Activated gamma-delta T cell treated with anti-CD3 and anti-CD28 coated beads, Interleukin-2, amount 50 U/mL, for 16 hours (primary cell): ENCODE measurements at regions not wholly inside any gene's neighbourhood (a gene's known extent, or its start where the extent isn't known, plus 50 kb on each side); places are given as distances from the start of the nearest gene placed in this dataset.

Experiments used
- DNase-seq: peaks from one replicate; pipeline ENCODE4 v3.0.0-alpha.2; 2020; ENCODE audit warnings: low read depth

DNA sequence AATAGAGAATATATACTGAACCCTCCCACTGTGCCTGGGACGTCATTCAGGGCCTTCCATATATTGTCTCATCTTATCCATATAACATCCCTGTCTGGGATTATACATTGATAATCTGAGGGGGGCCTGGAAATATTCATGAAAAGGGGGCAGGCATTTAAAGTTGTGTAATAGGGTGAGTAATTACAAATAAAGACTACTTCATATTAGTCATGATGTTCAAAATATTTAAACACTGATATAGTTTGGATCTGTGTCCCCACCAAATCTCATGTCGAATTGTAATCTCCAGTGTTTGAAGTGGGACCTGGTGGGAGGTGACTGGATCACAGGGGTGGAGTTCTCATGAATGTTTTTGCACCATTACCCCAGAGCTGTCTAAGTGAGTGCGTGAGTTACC, 97.8 kb downstream of the AQP9 start:
- DNase-seq: no peak

DNA sequence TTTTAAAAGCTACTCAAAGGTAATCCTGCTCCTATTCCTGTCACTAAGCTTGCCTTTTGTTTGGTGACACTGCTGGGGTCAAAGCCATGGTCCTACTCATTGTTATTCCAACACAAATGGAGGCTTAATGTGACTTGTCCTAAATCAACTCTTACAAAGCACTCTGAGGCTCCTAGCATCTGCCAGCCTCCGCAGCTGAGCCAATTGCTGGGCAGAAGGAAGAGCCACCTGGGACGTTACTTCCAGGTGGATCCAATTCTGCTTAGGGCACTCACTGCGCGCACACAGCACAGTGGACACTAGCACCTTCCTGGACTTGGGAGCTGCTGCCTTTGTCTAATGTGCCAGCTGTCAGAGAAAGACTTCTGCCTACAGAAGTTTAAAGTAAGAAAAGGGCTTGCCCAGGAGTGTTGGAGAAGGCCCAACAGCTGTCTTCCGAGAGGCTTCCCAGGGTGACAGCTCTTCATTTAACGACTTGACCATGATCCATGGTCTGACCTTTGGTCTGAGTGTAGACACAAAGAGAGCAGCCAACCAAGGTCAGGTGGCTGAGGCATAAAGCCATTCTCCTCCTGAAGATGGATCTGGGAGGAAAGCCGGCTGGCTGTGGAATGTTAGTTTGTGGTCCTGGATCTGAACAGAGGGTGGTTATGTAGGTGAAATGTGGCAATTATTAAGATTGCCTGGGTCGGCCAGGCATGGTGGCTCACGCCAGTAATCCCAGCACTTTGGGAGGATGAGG, 102.2 kb downstream of the AQP9 start:
- DNase-seq: no peak

DNA sequence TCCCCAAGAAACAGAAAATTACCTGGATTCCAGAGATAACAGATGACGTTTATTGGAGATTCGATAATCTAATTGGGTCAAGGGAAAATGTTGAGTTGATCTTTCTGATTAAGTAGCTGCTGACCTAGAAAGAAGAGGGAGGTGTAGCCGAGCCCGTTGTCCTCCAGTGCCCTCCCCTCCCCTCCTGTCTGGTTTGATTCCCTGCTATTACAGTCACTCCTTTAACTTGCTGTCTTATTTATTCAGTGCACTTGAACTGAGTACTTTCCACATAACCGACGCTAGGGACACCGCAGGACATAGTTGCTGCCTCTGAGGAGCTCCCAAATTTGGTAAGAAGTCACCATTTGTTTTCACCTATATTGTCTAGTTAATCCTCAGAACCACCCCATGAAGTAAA, 103.7 kb downstream of the AQP9 start:
- DNase-seq: no peak

DNA sequence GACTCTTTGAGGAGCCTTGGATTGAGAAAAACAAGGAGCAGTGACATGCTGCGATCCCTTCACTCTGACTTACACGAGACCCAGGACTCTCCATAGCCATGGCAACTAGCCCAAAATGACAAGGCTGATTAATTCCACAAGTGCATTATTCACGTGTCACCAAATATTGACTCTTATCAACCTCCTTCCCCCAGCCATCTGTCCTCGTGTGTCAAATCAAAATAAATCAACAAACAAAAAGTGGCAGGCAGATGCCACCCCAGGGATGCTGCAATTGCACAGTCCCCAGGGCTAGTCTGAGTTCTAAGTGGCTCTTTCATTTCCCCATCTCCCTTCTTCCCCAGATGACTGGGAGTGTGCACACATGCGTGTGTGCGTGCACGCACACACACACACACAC, 104.9 kb downstream of the AQP9 start:
- DNase-seq: no peak

DNA sequence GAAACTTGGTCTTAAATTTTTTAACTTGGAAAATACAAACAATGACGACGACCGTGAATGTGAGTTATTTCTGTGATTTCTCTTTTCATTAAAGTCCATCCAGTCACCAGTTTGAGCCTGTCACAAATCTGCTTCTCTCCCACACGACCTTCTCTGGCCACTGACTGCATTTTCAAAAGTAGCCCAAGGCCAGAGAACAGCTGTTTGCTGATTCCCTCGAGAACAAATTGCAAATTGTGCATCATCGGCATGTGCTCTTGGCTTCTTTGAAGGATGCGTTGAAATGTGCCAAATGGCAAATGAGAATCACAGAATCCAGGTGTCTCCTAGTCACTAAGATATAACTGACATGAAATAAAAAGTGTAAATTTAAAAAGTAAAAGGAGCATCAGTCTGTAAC, 106.4 kb downstream of the AQP9 start:
- no peak for DNase-seq

DNA sequence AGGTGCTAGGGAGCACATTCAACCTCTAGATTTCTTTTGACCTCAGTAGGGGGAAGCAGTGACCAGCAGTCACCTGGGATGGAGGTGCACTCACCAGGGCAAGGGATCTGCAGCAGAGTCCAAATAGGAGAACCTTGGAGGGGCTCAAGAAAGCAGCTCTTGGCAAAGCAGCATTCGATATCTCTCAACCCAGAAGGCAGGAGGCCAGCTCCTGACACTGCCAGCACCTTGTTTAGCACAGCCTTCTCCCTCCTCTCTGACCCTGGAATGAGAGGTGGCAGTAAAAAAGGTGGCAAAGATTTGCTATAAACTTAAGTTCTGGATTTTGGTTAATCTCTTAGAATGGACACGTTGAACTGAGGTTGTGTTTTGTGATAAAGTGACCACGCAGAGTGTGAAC, 107.9 kb downstream of the AQP9 start:
- no peak for DNase-seq

DNA sequence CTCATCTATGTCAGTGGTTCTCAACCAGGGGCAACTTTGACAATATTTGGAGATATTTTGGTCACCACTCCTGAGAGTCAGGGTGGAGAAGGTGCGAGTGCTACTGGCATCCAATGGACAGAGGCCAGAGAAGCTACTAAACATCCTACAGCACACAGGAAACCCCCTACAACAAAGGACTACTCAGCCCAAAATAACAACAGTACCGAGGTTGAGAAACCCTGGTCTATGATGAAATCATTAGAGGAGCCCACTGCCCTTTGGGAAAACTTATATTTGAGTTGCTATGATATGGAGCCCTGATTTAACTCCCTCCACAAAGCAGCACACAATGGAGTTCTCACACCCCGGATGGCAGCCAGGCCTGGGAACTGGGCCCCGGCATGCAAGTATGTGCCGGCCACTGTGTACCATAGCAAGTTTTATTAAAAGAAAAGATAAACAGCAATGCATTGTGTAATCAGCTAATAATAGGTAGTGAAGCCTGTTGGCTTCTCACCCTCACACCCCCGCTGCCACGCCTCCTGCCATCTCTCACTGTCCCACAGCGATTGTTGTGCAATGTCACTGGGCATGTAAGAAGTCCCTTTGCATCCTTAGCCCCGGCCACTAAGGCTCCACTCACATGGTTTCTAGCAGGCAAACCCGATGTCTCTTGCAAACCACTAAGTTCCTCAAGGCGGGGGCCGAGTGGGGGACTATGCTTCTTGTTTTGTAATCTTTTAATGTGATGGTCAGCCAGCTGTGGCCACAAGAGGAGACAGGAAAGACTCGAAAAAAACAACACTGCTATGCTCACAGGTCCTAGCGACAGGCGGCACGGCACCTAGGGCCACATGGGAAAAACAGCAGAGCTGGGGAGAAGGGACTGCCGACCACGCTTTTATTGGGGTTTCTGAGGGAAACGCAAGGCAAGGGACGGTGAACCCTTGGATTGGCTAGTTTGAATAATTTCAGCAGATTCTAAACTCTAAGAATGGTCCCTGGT, 110.0 kb downstream of the AQP9 start:
- no peak for DNase-seq

DNA sequence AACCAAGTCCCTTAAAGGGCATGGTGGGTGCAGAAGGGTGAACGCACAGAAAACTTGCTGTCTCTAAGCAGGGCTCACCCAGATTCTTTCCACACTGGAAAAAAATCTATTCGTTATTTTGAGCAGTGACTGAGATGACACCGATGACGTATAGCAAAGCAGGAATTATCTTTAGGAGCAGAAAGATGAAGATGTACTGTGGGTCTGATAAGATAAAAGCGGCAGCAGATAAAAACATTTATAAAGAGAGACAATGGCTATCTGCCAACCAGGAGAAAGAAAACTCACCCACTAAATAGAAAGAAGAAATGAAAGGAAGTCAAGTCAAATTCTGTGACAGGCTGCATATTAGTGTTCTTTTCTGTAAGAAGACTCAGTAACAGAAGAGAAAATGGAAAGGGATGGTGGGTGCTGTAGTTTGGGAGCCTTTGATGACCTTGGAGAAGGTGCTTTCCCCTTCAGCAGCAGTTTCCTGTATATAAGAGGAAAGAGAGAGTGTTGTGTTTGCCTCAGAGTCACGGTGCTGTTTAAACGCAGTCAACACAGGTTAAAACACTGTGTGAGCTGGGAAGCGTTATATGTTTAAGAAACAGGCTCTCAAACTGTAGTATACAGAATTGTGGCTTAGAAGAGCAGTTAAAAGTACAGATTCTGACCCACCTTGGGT, 111.6 kb downstream of the AQP9 start:
- DNase-seq: no peak

DNA sequence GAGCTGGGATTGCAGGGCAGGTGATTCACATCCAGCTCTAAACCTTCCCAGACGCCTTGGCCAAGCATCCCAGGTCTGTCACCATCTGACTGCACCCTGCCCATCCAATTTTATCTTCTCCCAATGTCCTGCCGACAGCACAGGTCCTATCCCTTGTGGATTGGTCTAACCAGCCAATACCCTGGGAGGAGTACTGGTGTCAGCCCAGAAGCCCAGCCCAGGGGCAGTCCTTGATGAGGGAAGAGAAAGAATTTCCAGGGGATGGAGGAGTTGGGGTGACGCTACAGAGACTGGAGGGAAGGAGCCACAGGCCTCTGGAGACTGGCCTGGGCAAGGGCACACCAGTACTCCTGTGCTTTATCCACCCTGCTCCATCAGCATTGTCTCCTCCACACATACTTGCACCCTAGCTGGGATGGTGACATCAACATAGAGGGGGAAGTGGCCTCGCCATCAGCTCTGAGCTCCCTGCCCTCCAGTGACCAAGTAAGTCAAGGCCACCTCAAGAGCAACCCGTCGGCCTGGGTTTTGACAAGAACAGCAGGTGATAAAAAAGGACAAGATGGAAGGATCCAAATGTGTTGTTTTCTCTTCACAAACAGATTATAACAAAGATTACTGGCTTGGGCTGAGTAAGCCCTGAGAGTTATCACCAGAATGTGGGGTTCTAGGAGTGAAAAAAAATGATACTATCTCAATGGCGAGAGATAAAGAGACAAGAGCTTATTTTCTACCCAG, 114.6 kb downstream of the AQP9 start:
- DNase-seq: no peak

DNA sequence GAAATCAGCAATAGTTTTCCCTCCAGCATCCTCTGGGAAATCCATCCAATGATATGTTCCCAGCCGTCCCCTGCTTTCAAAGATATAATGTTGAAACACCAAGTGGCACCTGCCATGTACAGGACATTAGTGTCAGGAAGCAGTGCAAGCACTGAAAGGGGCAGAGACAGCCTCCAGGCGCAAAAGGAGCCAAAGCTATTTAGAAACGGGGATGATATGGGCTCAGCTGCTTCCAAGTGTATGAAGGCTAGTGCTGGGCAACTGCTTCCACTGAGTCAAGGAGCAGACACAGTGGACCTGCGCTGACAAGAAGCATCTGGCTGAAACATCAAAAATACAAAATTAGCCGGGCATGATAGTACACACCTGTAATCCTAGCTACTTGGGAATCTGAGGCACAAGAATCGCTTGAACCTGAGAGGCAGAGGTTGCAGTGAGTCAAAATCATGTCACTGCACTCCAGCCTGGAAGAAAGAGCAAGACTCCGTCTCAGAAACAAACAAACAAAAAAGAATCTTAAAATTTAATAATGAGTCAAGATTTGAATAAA, 119.7 kb downstream of the AQP9 start:
- DNase-seq: no peak

DNA sequence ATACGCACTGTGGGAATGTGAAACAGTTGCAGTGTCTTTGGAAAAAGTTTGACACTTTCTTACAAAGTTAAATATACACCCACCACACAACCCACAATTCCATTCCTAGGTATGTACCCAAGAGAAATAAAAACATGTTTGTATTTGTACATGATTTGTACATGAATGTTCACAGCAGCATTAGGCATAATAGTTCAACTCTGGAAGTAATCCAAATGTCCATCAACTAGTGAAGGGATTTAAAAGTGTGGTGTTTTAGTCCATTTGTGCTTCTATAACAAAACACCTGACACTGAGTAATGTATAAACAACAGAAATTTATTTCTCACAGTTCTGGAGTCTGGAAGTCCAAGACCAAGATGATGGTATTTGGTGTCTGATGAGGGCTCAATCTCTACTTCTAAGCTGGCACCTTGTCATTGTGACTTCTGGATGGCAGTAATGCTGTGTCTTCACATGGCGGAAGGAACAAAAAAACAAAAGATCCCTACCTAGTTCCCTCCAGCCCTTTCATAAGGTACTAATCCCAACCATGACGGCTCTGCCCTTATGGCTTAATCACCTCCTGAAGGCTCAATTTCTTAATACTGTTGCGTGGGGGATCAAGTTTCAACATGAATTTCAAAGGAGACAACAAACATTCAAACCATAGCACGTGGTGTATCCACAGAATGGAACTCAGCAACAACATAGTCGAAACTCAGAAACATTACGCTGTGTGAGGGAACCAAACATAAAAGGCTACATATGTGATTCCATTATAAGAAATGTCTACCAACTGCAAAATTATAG, 120.5 kb downstream of the AQP9 start:
- DNase-seq: no peak

DNA sequence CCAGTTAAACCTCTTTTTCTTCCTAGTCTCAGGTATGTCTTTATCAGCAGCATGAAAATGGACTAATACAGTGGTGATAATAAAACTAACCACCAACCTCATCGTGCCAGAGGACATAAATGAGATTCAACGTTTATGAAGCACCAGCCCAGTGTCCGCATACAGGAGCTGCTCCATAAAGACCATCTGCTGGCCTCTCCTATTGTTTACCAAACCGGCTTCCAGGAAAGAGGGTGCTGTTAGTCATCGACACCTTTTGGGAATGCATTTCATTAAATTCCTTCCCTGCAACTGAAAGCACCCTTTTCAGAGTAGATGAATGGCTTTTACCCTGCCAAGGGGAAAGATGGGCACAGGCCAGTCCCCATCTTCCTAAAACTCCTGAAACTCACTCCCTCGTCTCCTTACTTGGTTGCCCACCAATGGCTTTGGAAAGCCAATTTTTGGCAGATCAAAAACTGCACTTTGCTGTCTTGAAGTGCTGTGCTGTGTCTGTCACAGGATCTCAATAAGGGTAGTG, 122.1 kb downstream of the AQP9 start:
- no peak for DNase-seq

DNA sequence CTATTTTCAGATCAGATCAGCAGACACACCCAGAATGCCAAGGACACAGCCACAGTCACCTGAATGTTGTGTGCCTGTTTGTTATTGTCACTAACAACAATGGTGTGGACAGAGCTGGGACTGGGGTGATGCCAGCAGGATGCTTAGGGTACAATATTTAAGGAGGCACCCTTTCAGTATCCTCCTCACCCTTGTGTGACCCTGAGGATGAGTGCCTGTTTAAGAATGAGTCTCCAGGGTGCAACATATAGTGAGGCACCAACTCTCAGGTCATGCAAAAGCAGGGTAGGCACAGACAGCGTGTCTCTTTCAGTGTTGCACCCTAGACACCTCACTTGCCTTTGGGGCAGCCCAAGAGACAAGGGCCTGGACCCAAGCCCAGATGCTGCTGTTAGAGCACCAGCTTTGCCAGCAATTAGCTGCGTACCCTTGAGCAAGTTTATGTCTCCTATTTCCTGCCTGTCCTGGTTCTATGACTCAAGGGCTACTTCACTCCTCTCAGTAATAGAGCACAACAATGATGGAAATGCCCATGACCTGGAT, 122.6 kb downstream of the AQP9 start:
- no peak for DNase-seq

DNA sequence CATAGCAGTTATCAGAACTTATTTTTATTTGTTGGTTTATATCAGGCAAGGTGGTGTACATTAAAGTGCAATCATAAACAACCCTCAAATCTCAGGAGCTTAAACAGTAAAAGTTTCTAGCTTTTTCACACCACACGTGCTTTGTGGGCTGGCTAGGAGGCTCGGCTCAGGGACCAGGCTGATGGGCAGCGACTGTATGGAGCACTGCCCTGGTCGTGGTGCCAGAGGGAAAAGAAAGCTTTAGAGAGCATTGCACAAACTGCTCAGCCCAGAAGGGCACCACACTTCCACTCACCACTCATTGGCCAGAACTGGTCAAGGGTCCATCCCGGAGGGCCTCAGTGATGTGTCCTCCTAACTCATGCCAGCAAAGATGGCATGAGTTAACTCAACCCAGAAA, 123.2 kb downstream of the AQP9 start:
- no peak for DNase-seq

DNA sequence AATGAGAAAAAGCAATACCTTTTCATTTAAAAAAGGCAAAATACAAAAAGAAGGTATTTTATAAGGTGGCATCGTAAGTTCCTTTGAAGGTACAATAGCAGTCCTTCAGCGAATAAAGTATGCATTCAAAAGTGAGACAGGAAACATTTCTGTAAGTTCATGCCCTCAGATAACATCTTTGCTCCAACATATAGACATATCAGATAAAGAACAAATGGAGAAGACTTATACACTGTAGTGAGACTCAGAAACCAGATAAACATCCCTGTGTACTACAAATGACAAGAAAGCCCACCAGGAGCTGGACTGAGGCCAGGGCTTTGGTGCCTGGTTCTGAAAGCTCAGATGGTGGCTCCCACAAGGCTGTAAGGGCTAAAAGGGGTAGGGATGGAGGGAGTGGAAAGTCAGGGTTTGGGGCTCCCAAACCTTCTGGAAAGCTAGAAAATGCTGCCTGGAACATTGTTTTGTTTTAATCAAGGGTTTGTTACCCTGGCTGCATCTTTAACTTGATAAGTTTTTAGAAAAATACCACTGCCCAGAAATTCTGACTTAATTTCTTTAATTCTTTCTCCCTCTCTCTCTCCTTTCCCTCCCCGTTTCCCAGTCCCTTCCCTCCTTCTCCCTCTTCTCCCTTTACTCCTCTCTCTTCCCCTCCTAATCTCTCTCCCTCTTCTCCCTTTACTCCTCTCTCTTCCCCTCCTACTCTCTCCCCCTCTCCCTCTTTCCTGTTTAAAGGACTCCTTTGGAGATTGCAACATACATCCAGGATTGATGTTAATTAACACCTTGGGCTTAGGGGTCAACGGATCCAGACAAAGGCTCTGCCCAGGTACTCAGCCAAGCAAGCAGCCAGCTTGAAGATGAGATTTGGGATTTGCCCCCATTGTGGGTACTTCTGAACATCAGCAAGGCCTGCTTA, 126.1 kb downstream of the AQP9 start:
- DNase-seq: no peak

DNA sequence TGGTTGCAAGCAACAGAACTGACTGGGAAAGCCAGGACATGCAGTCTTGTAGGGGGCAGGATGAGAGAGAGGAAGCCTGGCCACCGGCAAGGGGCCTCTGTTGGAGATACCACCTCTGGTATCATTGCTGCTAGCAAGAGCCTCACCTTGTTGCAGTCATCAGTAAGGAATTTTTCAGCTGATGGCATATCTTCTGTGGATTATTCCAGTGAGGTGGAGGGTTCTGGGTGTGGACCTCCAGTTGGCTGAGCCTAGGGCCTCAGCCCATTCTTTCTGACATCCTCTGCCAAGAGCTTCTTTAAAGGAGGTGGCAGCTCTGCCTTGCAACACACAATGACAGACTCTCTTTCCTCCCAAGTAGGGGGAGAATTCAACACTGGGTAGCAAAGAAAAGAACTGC, 128.9 kb downstream of the AQP9 start:
- DNase-seq: no peak

DNA sequence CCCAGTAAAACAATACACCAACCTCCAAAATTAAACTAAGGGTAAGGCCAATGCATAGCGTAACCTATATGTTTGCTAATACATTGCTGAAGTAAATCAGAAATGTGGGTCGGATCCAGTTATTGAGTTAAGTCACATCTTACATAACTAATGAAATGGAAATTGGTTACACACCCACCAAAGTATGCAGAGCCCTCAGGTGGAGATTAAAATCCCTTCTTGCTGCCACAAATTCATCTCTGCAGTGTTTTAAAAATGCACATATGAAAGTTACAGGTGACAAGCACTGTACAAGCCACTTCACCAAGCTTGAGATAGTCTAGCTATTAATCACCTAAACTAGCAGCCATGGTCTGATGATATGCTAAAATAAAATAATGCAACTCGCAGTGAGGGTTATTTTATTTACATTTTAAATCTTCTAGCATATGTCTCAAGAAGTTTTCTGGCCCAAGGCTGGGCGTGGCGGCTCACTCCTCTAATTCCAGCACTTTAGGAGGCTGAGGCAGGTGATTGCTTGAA, 130.6 kb downstream of the AQP9 start:
- DNase-seq: no peak

DNA sequence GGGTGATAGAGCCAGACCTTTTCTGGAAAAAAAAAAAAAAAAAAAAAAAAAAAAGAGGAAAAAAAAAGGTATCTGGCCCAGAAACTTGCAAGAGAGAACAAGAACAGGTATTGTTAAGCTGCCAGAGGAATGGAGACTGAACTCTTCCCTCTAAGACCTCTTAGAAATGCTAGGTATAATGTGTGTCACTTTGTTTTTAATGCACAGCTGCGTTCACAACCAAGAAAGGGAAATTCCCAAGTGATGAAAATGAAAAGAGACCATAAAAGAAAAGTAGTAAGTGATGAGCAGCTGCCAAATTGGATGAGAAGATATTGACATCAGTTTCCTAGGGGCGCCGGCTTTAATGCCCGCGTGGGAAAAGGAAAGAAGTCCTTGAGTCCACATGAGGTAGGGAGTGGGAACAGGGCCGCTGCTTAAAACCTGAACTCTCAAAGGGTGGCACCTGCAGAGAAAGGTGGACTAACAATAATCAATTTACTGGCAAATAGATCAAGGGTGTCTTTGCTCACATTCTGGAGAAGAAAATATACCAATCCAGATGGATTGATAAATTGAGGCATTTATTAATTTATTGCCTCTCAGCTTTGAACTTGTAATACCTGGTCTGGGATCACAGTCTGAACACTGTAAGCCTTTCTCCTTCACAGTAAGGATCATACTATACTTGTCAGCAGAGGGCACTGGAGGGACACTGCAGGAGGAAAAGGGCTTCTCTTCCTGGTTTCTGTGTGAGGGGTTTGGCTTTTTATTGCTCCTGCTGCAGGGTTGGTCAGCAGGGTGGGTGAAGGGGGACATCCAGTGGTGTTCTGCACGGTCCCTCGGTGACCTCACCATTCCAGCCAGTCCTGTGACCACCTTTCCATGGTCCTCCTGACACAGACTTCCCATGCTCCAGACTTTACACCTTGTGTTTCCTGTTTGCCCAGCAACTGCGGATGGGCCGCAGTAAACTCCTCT, 131.6 kb downstream of the AQP9 start:
- no peak for DNase-seq
